Memory B cell (primary cell): ENCODE measurements at regions not wholly inside any gene's neighbourhood (a gene's known extent, or its start where the extent isn't known, plus 50 kb on each side); places are given as distances from the start of the nearest gene placed in this dataset.

Experiments used
- ATAC-seq: fragments of 150-1000 bp; cut with Tn5 transposase; 2 replicates; pipeline ENCODE4 v1.10.0; 2021; ENCODE audit warnings: low read depth, mild to moderate bottlenecking, moderate library complexity
- DNase-seq, 2 donors: peaks; one replicate each; pipeline ENCODE4 v3.0.0; 2022; ENCODE audit warnings: low spot score in 2 of 2
- H3K27ac Mint-ChIP-seq: one replicate; pipeline ENCODE4 v1.8.0; 2022; ENCODE audit warnings: mild to moderate bottlenecking, moderate library complexity, mixed read lengths
- H3K27me3 Mint-ChIP-seq: one replicate; pipeline ENCODE4 v1.8.0; 2022; ENCODE audit warnings: mixed read lengths
- H3K36me3 Mint-ChIP-seq: one replicate; pipeline ENCODE4 v1.8.0; 2022; ENCODE audit warnings: mild to moderate bottlenecking, mixed read lengths
- H3K4me1 Mint-ChIP-seq: one replicate; pipeline ENCODE4 v1.8.0; 2022; ENCODE audit warnings: mixed read lengths
- H3K4me3 Mint-ChIP-seq: one replicate; pipeline ENCODE4 v1.8.0; 2022; ENCODE audit warnings: mild to moderate bottlenecking, moderate library complexity, mixed read lengths
- H3K9me3 Mint-ChIP-seq: one replicate; pipeline ENCODE4 v1.8.0; 2022; ENCODE audit warnings: mixed read lengths

GRCh38 chr2:106941372-106941993 is 55.5 kb upstream of the ST6GAL2 start:
- Mint-ChIP-seq H3K27me3 (peaks cover 1% of the 10 kb centered on the region), H3K4me1 (no peaks in the 10 kb centered on the region), H3K4me3 (no peak overlapping the region), H3K9me3 (peaks cover 6% of the 10 kb centered on the region), H3K36me3 (no peaks in the 10 kb centered on the region), H3K27ac (no peak overlapping the region)
- ATAC-seq (no peak), DNase-seq (no peak)

GRCh38 chr2:106943468-106944200 is 57.7 kb upstream of the ST6GAL2 start:
- H3K4me3 Mint-ChIP-seq: no peak overlapping the region
- no peak for ATAC-seq
- peaks cover 5% of the 10 kb centered on the region for H3K9me3 Mint-ChIP-seq
- H3K27ac Mint-ChIP-seq: no peak overlapping the region
- H3K27me3 Mint-ChIP-seq: peaks cover 1% of the 10 kb centered on the region
- no peaks in the 10 kb centered on the region for H3K4me1 Mint-ChIP-seq
- H3K36me3 Mint-ChIP-seq: no peaks in the 10 kb centered on the region
- no peak for DNase-seq

DNA sequence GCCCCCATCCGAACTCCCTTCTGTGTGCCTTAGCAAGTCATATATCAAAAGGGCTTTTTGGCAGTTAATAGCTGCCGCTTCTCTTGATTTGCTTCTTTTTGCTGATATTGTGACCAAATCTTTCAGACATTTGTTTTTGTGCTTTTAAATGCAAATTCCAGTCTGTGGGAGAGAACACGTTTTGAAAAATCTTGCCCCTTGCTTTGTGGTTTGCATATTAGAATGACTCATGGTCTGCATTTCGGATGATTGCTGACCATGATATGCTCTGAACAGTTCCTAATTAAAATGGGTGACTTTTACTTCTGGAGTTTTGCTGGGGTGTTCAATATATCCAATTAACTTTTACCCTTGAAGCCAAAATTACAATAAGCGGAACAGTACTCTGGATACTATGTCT is 58.2 kb upstream of the ST6GAL2 start:
- DNase-seq: no peak
- ATAC-seq: no peak
- H3K9me3 Mint-ChIP-seq: peaks cover 5% of the 10 kb centered on the region
- no peak overlapping the region for H3K27ac Mint-ChIP-seq
- H3K27me3 Mint-ChIP-seq: peaks cover 1% of the 10 kb centered on the region
- no peak overlapping the region for H3K4me3 Mint-ChIP-seq
- H3K4me1 Mint-ChIP-seq: no peaks in the 10 kb centered on the region
- H3K36me3 Mint-ChIP-seq: no peaks in the 10 kb centered on the region

DNA sequence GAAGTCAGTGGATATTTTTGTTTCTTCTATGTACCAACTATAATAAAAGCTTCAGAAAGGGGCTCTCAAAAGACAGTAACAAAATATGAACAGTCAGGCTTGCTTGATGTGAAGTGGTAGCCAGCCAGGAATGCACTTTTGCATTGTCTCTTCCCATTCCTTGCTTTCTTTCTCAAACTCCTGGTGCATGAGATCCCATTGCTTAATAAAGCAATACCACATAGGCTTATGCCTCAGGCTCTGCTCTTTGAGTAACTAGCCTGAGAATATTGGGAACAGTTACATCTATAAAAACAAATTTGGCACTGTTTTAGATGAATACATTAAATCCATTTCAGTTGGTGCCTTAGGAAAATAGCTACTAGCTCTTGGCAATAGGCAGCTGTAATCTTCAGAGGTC is 62.6 kb upstream of the ST6GAL2 start:
- H3K4me3 Mint-ChIP-seq: no peak overlapping the region
- H3K4me1 Mint-ChIP-seq: no peaks in the 10 kb centered on the region
- no peaks in the 10 kb centered on the region for H3K27me3 Mint-ChIP-seq
- DNase-seq (no peak), ATAC-seq (no peak)
- H3K27ac Mint-ChIP-seq: no peak overlapping the region
- peaks cover 4% of the 10 kb centered on the region for H3K9me3 Mint-ChIP-seq
- no peaks in the 10 kb centered on the region for H3K36me3 Mint-ChIP-seq

DNA sequence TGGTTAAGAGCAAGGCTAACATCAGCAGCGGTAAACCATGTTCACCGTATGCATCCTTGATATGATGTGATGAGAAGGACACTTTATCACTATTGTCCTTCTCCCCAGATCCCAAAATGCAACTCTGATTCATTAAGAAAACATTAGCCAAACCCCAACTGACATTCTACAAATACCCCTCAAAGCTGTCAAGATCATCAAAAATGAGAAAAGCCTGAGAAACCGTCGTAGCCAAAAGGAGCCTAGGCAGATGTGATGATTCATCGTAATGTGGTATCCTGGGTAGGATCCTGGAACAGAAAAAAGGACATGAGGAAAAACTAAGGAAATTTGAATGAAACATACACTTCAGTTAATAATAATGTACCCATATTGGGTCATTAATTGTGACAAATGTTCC is 67.3 kb upstream of the ST6GAL2 start:
- Mint-ChIP-seq H3K36me3 (no peaks in the 10 kb centered on the region), H3K4me3 (no peak overlapping the region), H3K27me3 (no peaks in the 10 kb centered on the region), H3K9me3 (peaks cover 4% of the 10 kb centered on the region), H3K27ac (no peak overlapping the region), H3K4me1 (no peaks in the 10 kb centered on the region)
- ATAC-seq (no peak), DNase-seq (no peak)

DNA sequence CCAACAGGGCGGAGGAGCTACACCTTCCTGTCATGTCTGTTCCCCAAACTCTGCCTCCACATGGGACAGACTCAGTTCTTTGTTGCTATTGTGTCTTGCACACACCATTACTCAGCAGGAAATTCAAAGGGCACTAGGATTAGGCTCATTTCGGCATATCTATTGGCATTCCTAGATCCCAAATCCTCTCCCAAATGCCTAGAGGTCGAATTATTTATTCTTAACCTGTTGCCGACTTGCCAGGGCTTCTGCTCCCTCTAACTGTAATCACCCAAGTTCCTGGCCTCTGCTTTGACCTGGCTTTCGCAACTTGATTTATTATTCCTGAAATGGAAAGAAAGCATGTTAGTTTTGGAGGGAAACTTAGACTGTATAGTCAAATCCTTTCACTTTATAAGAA is 67.8 kb upstream of the ST6GAL2 start:
- ATAC-seq (no peak), DNase-seq (no peak)
- Mint-ChIP-seq H3K36me3 (no peaks in the 10 kb centered on the region), H3K4me1 (no peaks in the 10 kb centered on the region), H3K9me3 (peaks cover 4% of the 10 kb centered on the region), H3K27me3 (no peaks in the 10 kb centered on the region), H3K27ac (no peak overlapping the region), H3K4me3 (no peak overlapping the region)

DNA sequence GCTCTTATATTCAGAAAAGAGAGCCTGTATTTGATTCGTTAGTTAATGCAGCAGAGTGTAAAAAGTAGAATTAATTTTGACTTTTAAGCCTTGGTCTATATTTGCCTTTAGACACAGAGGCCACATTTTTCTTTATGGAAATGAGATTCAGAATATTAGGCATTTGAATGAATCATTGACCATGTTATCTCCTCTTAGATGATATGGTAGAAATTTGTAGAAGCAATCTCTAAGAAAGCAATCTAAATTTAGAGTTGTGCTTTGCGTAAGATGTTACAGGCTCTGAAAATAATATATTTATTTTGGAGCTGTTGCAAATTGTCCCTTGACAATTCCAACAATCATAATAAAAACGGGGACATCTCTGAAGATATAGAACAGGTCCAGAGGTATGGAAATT is 68.3 kb upstream of the ST6GAL2 start:
- Mint-ChIP-seq H3K4me3 (no peak overlapping the region), H3K27me3 (no peaks in the 10 kb centered on the region), H3K36me3 (no peaks in the 10 kb centered on the region), H3K27ac (no peak overlapping the region), H3K4me1 (no peaks in the 10 kb centered on the region), H3K9me3 (peaks cover 4% of the 10 kb centered on the region)
- ATAC-seq (no peak), DNase-seq (no peak)

DNA sequence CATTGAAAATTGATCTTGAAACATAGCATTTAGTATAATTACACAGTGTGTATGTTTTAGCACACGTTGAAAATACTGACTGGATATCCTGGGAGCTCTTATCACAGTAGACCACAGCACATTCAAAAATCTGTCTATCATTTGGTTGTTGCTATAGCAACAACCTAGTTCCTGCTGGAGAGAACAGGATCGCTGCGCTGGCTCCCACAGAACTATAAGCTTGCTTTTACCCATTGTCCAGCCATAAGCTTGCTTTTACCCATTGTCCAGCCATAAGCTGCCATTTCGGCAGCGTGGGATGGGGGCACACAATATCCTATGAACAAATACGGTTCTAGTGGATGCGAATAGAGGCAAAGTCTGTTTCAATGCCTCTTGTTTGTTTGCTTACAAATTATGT is 70.4 kb upstream of the ST6GAL2 start:
- Mint-ChIP-seq H3K9me3 (peaks cover 3% of the 10 kb centered on the region), H3K4me3 (no peak overlapping the region), H3K4me1 (no peaks in the 10 kb centered on the region), H3K27ac (no peak overlapping the region), H3K27me3 (no peaks in the 10 kb centered on the region), H3K36me3 (no peaks in the 10 kb centered on the region)
- no peak for DNase-seq
- ATAC-seq: no peak

GRCh38 chr2:106956879-106957278 is 70.9 kb upstream of the ST6GAL2 start:
- ATAC-seq (no peak), DNase-seq (no peak)
- Mint-ChIP-seq H3K4me3 (no peak overlapping the region), H3K9me3 (peaks cover 1% of the 10 kb centered on the region), H3K27ac (no peak overlapping the region), H3K36me3 (no peaks in the 10 kb centered on the region), H3K27me3 (no peaks in the 10 kb centered on the region), H3K4me1 (no peaks in the 10 kb centered on the region)

- no peak overlapping the region for H3K4me3 Mint-ChIP-seq
- H3K9me3 Mint-ChIP-seq: peaks cover 2% of the 10 kb centered on the region
Measured at GRCh38 chr2:106959975-106960682, 74.2 kb upstream of the ST6GAL2 start.

DNA sequence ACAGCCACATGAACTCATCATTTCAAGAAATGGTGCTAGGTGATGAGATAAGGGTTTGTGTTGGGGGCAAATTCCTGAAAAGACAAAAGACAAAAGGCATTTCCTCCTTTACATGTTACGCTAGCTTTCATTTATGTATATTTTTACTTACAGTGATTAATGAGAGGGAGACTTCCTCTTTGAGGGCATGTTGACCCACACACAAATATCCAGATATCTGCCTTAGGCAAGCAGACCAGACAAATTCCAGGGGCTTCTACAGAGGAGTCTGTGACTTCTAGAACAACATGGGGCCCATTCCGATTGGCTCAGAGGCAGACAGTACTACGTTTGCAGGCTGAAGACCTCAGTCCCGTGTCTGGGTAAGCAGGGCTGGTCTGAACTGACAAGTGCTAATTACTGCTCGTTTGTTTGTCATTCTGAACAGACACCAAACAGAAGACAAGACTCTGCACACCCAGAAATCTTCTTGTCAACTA is 74.8 kb upstream of the ST6GAL2 start:
- Mint-ChIP-seq H3K9me3 (peaks cover 2% of the 10 kb centered on the region), H3K36me3 (no peaks in the 10 kb centered on the region), H3K27ac (no peak overlapping the region), H3K27me3 (no peaks in the 10 kb centered on the region), H3K4me3 (no peak overlapping the region), H3K4me1 (no peaks in the 10 kb centered on the region)
- no peak for ATAC-seq
- DNase-seq: no peak

More at GRCh38 chr2:106959975-106960682, 74.2 kb upstream of the ST6GAL2 start:
- Mint-ChIP-seq H3K4me1 (no peaks in the 10 kb centered on the region), H3K27ac (no peak overlapping the region), H3K27me3 (no peaks in the 10 kb centered on the region), H3K36me3 (no peaks in the 10 kb centered on the region)
- DNase-seq (no peak), ATAC-seq (no peak)

DNA sequence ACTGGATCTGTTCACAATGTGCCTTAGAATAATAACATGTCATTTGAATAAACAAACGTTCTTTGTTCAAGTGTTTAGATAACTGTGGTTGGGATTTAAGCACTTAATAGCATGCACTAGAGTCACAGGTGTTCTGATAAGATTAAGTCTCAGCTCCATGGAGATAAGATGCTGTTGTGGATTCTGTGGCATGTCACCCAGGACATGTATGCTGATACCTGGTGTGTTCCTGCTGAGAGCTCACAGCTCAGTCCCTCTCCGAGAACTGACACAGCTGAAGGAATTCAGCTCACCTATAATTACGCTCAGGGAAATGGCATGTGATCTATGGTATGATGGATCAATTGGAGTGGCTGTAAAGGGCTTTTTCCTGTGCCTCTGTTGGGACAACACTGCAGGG is 75.4 kb upstream of the ST6GAL2 start:
- H3K9me3 Mint-ChIP-seq: peaks cover 2% of the 10 kb centered on the region
- no peak for ATAC-seq
- H3K4me3 Mint-ChIP-seq: no peak overlapping the region
- no peaks in the 10 kb centered on the region for H3K36me3 Mint-ChIP-seq
- no peak overlapping the region for H3K27ac Mint-ChIP-seq
- H3K27me3 Mint-ChIP-seq: no peaks in the 10 kb centered on the region
- DNase-seq: no peak
- no peaks in the 10 kb centered on the region for H3K4me1 Mint-ChIP-seq

GRCh38 chr2:106963156-106963555 is 77.2 kb upstream of the ST6GAL2 start:
- Mint-ChIP-seq H3K27ac (no peak overlapping the region), H3K27me3 (no peaks in the 10 kb centered on the region), H3K4me1 (no peaks in the 10 kb centered on the region), H3K9me3 (peaks cover 5% of the 10 kb centered on the region), H3K36me3 (no peaks in the 10 kb centered on the region), H3K4me3 (no peak overlapping the region)
- no peak for ATAC-seq
- no peak for DNase-seq

- Mint-ChIP-seq H3K36me3 (no peaks in the 10 kb centered on the region), H3K27ac (no peak overlapping the region), H3K4me3 (no peak overlapping the region), H3K27me3 (no peaks in the 10 kb centered on the region), H3K4me1 (no peaks in the 10 kb centered on the region), H3K9me3 (peaks cover 5% of the 10 kb centered on the region)
- no peak for DNase-seq
- no peak for ATAC-seq
Measured at GRCh38 chr2:106963893-106964292, 77.9 kb upstream of the ST6GAL2 start.
